ENCODE measurements at regions not wholly inside any gene's neighbourhood (a gene's known extent, or its start where the extent isn't known, plus 50 kb on each side); places are given as distances from the start of the nearest gene placed in this dataset.

GRCh38 chr9:75651709-75652108, 238.8 kb upstream of the PCSK5 start:
- no peak for DNase-seq
- no peak for TF ChIP-seq CTCF (IDR thresholded peaks at IDR 0.05; ENCODE audit: borderline replicate concordance)
- H3K27ac ChIP-seq (replicated peaks): peak overlapping the region; percentile 33
- intact Hi-C loops (cut with micrococcal nuclease): no loop called here
- H3K4me3 ChIP-seq: no peak overlapping the region
- H3K4me1 ChIP-seq: no peaks in the 10 kb centered on the region
- H3K9me3 ChIP-seq (replicated peaks): peaks cover 18% of the 10 kb centered on the region
- no peaks in the 10 kb centered on the region for H3K27me3 ChIP-seq (ENCODE audit: low read depth)
- H3K36me3 ChIP-seq: no peaks in the 10 kb centered on the region

DNA sequence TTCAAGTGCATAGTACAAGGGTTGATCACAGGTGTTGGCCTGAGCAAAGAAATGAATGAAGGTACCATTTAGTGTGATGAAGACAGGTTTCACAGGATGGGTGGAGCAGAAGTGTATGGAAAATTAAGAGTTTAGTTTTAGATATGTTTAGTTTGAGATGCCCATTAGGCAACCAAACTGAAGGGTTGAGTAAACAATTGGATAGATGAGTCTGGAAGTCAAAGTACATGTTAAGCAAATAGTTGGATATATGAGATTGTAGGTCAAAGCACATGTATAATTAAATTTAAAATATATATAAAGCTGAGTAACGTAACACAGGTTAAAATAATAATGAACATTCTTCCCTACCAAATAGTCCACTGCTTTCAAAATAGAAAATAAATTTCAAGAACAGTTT, 237.1 kb upstream of the PCSK5 start:
- Histone ChIP-seq H3K4me3 (no peak overlapping the region), H3K4me1 (no peaks in the 10 kb centered on the region), H3K27ac (replicated peaks) (no peak overlapping the region), H3K9me3 (replicated peaks) (peaks cover 18% of the 10 kb centered on the region), H3K27me3 (ENCODE audit: low read depth) (no peaks in the 10 kb centered on the region), H3K36me3 (no peaks in the 10 kb centered on the region)
- DNase-seq: no peak
- TF ChIP-seq CTCF (IDR thresholded peaks at IDR 0.05; ENCODE audit: borderline replicate concordance): no peak
- intact Hi-C loops (cut with micrococcal nuclease): no loop called here

DNA sequence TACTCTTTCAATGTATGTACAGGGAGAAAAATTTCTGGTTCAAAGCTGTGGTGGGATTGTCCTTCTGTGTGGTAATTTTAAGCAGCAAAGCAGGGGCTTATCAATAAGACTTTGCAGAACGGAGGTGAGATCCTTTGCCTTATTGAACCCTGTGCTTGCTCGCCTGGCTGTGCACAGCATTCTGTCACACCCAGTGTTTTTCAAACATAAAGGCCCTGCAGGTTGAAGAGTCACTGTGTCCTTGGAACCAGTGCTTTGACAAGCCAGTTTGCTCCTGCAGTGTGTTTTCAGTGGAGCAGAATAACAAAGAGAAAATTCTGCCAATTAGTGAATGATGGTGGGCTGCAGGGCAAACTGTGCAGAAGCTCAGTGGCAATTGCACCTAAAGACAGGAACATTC, 236.7 kb upstream of the PCSK5 start:
- no peak for TF ChIP-seq CTCF (IDR thresholded peaks at IDR 0.05; ENCODE audit: borderline replicate concordance)
- no peaks in the 10 kb centered on the region for H3K4me1 ChIP-seq
- H3K4me3 ChIP-seq: no peak overlapping the region
- peaks cover 18% of the 10 kb centered on the region for H3K9me3 ChIP-seq (replicated peaks)
- H3K36me3 ChIP-seq: no peaks in the 10 kb centered on the region
- no peak for DNase-seq
- H3K27ac ChIP-seq (replicated peaks): no peak overlapping the region
- intact Hi-C loops (cut with micrococcal nuclease): no loop called here
- H3K27me3 ChIP-seq (ENCODE audit: low read depth): no peaks in the 10 kb centered on the region

DNA sequence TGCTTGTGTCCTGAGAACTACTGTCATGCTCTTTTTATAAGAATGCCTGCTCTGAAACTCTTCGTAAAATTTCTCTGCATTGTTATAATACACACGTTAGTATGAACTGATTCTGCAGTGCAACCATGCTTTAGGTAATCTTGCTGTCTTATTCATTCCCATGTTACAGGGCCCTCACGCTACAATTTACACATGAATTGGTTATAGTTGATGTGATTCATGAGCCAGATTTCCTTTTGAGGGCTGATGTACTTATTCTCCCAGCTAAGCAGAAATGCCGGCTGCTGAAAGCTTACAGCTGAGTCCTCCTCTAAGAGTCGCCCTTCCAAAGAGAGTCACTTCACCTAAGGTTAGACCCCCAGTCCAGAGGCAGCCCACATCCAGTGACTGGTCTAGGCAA, 233.5 kb upstream of the PCSK5 start:
- DNase-seq: no peak
- Histone ChIP-seq H3K27ac (replicated peaks) (no peak overlapping the region), H3K4me3 (no peak overlapping the region), H3K4me1 (no peaks in the 10 kb centered on the region), H3K27me3 (ENCODE audit: low read depth) (no peaks in the 10 kb centered on the region), H3K9me3 (replicated peaks) (peaks cover 8% of the 10 kb centered on the region), H3K36me3 (no peaks in the 10 kb centered on the region)
- no peak for TF ChIP-seq CTCF (IDR thresholded peaks at IDR 0.05; ENCODE audit: borderline replicate concordance)
- intact Hi-C loops (cut with micrococcal nuclease): no loop called here

- H3K4me3 ChIP-seq: no peak overlapping the region
- no peaks in the 10 kb centered on the region for H3K27me3 ChIP-seq (ENCODE audit: low read depth)
- H3K4me1 ChIP-seq: no peaks in the 10 kb centered on the region
- no peaks in the 10 kb centered on the region for H3K36me3 ChIP-seq
- TF ChIP-seq CTCF (IDR thresholded peaks at IDR 0.05; ENCODE audit: borderline replicate concordance): no peak
- intact Hi-C loops (cut with micrococcal nuclease): no loop called here
- H3K27ac ChIP-seq (replicated peaks): no peak overlapping the region
- no peak for DNase-seq
- peaks cover 8% of the 10 kb centered on the region for H3K9me3 ChIP-seq (replicated peaks)
These were observed 232.1 kb upstream of the PCSK5 start for GRCh38 chr9:75658301-75658905.

All from left ventricle myocardium inferior (tissue), 1 donor.